HG02610 (cell line): ENCODE measurements at regions not wholly inside any gene's neighbourhood (a gene's known extent, or its start where the extent isn't known, plus 50 kb on each side); places are given as distances from the start of the nearest gene placed in this dataset.

Source experiments
- ATAC-seq: cut with Tn5 transposase; IDR thresholded peaks from one replicate; pipeline ENCODE4 v1.9.1; 2021; ENCODE audit warnings: mild to moderate bottlenecking, moderate library complexity; ENCODE audit not compliant: unreplicated experiment

GRCh38 chr2:12326449-12327190, 390.1 kb upstream of the TRIB2 start:
- ATAC-seq, result no peak

DNA sequence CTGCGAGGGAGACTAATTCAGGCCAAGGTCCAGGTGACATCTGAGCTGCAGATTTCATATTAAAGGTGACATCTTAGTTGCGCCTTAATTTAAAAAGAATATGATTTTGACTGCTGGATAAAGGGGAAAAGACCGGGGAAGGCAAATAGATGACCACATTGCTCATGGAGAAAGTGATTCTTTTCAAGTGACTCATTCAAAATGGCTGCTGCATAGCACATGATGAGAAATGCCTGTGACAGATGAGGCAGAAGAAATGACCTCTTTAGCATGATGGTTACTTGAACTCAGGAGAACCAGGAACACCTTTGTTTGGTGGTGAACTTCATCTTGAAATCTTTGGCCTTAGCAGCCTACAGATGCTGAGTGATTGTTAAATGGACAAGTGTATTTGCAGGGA, 385.8 kb upstream of the TRIB2 start:
- ATAC-seq, result no peak

DNA sequence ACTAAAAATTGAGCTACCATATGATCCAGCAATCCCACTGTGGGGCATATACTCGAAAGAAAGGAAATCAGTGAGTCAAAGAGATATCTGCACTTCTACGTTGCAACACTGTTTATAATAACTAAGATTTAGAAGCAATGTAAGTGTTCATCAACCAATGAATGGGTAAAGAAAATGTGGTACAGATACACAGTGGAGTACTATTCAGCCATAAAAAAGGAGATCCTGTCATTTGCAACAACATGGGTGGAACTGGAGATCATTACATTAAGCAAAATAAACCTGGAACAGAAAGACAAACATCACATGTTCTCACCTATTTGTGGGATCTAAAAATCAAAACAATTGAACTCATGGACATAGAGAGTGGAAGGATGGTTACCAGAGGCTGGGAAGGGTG, 385.0 kb upstream of the TRIB2 start:
- ATAC-seq, result no peak

- no peak for ATAC-seq
These were observed 383.4 kb upstream of the TRIB2 start for GRCh38 chr2:12333293-12333692.

- ATAC-seq, result no peak
These were observed 382.2 kb upstream of the TRIB2 start for GRCh38 chr2:12334412-12334966.

DNA sequence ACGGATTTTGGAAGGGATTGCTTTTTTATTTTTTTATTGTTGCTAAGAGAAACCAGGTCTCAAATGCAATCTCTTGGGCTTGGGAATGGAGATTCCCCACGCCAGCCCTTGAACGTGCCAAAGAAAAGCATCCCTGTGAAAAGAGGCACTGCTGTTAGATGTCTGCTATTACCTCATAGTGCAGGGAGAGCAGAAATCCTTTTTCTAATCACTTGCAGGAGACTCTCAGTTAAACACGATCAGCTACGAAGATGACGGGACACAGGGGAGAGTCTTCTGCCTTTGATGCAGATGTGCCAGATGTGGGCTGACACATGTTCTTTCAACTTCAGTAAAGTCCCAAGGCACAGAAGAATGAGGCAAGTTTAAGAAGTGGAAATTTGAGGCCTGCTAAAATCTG, 381.6 kb upstream of the TRIB2 start:
- ATAC-seq, result no peak

DNA sequence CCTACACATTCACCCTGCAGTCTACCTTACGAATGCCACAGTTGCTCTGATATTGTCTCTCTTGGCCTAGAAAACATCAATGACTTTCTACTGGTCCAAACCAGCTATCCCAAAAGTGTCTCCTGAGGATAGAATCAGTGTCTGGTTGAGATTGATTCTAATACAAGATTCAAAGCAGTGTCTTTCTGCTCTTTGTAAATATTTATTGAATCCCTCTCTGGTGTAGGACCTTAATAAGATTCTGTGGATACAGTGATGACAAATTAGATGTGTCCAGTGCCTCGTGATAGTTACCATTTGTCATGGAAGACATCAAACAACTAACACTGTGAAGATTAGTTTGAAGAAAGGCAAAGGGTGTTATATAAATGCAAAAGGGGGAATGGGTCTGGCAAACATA, 380.7 kb upstream of the TRIB2 start:
- no peak for ATAC-seq

- ATAC-seq, result no peak
These were observed 377.6 kb upstream of the TRIB2 start for GRCh38 chr2:12338946-12339697.

GRCh38 chr2:12340164-12340563, 376.6 kb upstream of the TRIB2 start:
- ATAC-seq, result no peak

- ATAC-seq, result no peak
These were observed 375.5 kb upstream of the TRIB2 start for GRCh38 chr2:12341215-12341614.

DNA sequence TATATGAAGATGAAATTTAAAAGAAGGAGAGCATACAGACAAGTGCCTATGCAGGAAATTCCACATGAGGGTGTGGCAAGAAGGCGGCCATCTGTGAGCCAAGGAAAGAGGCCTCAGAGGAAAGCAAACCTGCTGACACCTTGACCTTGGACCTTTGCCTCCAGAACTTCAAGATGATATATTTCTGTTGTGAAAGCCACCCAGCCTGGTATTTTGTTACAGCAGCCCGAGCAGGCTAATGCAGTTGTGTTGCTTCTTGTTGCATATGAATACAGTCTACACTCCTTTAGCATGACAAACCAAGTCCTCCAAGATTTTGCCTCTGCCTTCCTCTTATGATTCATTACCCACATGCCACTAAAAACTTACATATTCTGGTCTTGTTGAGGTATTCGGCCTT, 374.8 kb upstream of the TRIB2 start:
- no peak for ATAC-seq

- ATAC-seq, result no peak
These were observed 373.6 kb upstream of the TRIB2 start for GRCh38 chr2:12343141-12343540.

- no peak for ATAC-seq
These were observed 369.7 kb upstream of the TRIB2 start for GRCh38 chr2:12347066-12347493.

DNA sequence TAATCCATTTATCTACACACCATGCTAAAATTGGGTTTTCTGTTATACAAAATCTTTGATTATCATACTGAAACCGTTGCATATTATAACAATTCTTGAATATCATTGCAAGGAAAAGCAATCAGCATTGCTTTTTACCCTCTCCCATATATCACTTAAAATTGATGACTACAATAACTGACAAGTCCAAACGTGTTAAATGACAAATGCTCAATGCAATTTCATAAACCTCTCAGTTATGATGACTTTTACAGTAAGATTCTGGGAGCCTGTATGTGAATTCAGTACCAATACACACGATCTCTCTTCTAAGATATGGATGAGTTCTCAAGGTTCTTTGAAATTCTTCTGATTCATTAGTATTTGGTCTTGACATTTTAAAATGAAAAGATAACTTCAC, 368.5 kb upstream of the TRIB2 start:
- ATAC-seq, result no peak

GRCh38 chr2:12350821-12351220, 365.9 kb upstream of the TRIB2 start:
- ATAC-seq, result no peak

GRCh38 chr2:12352889-12353288, 363.8 kb upstream of the TRIB2 start:
- ATAC-seq, result no peak

GRCh38 chr2:12361506-12361905, 355.2 kb upstream of the TRIB2 start:
- no peak for ATAC-seq

GRCh38 chr2:12363138-12363537, 353.6 kb upstream of the TRIB2 start:
- no peak for ATAC-seq

- ATAC-seq, result no peak
These were observed 353.2 kb upstream of the TRIB2 start for GRCh38 chr2:12363569-12363968.

- no peak for ATAC-seq
These were observed 347.2 kb upstream of the TRIB2 start for GRCh38 chr2:12369566-12369965.

DNA sequence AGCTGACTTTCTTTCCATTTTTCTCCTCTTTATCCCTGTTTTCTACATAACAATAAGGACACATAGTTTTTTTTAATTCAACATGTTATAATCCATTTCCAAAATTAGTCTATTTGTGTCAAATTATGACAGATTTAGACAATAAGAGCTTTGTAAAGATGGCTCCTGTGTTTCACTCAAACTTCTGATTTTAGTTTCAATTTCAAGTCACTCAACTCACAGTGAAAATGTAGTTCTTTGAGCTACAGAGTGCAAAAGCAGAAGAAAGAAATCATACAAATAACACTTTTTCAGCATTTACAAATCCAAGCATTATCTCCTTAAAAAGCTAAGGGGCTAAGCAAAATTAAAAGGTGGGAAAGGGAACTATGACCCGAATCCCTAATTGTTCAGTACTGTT, 340.7 kb upstream of the TRIB2 start:
- ATAC-seq, result no peak

GRCh38 chr2:12379143-12379542, 337.6 kb upstream of the TRIB2 start:
- no peak for ATAC-seq
